HG03558 (cell line): ENCODE measurements at regions not wholly inside any gene's neighbourhood (a gene's known extent, or its start where the extent isn't known, plus 50 kb on each side); places are given as distances from the start of the nearest gene placed in this dataset.

Experiments
- ATAC-seq: cut with Tn5 transposase; IDR thresholded peaks from one replicate; pipeline ENCODE4 v1.9.1; 2021; ENCODE audit warnings: moderate number of reproducible peaks; ENCODE audit not compliant: unreplicated experiment; ENCODE audit errors: extremely low read depth

DNA sequence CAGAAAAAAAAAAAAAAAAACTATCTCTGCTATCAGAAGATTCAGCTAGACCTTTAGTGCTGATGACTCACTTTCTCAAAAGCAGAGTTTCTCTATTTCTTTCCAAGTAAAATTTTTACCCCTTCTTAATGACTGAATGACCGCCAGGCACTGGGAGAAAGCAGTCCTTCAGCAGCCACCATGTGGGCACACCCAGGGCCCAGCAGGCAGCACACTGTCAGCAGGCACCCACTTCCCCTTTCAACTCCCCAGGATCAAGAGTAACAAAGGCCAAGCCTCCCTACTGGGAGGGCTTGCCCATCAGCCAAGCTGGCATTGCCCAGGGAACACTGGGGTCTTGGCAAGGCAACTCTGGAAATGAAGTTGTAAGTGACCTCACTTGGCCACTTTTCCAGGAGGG is 201.9 kb upstream of the MAMLD1 start:
- ATAC-seq: no peak

DNA sequence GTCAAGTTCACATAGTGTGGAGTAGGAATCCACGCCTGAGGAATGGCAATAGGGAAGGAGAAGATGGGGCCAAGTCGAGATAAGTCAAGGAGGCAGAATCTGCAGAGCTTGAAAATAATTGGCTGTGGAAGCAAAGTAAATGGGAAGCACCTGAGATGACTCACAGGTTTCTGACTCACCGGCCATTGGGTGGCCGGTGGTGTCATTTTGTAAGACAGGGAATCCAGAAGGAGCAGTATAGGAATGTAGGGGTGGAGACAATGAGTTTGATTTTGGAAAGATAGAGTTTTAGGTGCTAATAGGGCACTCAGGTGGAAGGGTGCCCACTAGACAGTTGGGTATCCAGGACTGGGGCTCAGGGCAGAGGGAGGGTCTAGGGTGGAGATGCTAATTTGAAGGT is 201.0 kb upstream of the MAMLD1 start:
- ATAC-seq: no peak

DNA sequence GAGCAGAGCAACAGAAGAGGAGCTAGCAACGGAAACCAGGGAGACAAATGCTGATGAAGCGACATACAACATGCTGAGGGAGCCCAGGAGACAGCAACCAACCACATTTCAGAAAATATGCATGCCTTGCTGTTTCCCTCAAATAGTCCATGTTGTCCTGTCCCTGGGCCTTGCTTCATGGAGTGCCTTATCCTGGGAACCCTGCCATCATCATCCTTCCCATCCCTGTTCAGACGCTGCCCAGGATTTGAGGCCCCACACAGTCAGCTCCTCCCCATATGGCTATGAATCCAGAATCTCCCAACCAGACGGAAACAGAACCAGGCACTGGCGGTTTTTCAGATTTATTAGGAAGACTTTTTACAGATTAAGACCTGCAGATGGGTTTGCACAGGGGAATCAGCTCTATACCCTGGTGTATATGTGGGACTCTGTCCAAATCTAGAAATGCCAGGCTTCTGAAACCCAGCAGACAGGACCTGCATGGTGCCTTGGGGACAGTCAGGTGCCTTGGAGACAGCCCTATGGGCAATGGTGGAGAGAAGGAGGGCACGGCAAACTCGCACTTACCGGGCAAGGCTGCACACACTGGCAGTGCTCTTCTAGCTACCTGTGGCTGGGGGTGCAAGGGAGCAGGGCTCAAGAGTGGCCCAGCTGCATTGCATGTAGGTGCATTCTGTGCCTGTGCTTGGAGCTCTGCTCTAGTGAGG is 199.7 kb upstream of the MAMLD1 start:
- no peak for ATAC-seq

DNA sequence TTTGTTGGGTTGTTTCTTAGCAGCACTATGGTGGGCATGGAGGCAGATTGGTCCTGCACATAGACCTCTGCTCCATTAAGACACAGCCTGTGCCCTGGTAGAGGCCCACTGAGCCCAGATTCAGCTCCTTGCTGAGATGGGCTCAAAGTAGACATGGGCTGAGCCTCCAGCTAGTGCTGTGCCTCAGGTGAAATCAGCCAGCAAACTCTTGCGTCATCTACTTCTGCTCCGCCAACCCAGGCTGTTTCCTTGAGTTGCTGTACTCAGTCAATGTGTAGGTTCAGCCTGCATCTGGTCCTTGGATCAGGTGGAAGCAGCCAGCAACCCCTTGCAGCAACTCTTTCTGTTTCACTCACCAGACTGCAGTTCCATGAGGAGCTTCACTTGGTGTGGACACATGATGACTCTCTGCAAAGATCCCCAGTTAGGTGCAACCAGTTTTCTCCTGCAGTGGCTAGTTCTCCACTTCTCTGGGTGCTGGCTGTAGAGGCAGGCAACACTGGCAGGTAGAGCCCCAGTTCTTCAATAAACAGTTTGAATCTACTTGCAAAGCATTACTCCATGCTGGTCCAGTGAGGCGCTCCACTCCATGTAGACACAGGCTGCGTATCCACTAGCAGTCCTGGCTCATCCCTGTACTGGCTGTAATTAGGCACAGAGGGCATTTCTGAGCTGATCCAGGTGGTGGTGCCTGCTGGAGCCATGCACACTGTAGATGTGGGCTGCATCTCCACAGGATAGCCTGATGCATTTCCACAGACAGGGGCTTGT is 199.0 kb upstream of the MAMLD1 start:
- ATAC-seq: no peak

DNA sequence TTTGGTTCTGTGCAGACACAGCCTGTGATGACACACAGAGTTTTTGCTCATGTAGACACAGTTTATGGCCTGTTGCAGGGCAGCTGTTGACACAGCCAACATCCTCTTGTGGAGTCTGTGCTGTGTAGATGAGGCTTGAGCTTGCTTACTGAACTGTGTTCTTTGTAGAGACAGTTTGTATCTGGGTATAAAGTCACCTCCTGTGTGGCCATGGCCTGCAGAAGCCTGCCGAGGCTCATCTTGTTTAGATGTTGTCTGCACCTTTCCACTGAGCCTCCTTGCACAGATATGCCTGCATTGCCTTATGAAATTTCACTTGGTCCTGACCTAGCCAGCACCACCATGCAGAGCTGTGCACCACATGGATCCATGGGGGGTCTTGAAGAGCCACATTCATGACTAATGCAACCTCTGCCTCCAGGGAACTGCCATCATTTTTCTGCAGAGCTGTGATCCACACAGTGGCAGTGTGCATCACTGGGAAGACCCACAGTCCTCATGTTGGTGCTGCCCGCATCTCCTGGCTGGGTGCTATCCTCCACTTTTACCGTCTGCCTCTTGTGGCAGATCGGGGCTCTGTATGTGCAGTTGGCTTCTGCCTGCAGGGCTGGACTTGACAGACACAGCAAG is 198.0 kb upstream of the MAMLD1 start:
- no peak for ATAC-seq

DNA sequence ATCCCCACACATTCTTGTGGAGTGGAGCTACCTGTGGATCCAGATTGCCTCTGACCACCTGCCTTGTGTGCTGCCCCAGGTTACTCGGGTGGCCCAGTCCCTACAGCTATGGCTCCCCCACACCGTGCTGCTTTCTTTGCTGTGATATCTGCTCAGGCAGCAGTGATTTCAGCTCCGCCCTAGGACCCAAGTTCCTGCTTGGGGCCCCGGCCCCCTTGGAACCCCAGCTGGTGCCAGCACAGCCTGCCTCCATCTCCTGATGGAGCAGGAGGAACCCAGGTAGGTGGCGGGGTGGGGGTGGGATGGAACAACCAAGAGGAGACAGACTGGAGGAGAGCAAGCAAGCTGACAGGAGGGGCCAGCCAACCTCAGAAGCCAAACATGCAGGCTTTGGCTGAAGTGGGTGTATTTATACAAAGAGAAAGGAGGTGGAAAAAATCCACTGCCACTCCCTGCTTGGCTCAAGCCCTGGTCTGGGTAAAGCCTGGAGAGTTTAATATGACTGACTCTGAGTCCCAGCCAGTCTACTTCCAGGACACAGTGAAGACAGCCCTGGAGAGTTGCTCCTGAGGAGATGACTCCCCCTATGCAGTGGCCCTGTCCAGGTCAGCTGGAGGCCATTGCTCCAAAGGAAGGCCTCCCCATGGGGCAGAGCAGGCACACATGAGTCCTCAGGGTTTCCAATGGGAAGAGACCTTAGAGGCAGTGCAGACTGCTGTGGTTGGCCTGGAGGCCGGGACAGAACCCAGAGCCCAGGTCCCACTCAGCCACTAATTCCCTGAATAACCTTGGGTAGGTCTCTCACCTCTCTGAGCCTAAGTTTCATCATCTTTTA is 197.1 kb upstream of the MAMLD1 start:
- no peak for ATAC-seq

DNA sequence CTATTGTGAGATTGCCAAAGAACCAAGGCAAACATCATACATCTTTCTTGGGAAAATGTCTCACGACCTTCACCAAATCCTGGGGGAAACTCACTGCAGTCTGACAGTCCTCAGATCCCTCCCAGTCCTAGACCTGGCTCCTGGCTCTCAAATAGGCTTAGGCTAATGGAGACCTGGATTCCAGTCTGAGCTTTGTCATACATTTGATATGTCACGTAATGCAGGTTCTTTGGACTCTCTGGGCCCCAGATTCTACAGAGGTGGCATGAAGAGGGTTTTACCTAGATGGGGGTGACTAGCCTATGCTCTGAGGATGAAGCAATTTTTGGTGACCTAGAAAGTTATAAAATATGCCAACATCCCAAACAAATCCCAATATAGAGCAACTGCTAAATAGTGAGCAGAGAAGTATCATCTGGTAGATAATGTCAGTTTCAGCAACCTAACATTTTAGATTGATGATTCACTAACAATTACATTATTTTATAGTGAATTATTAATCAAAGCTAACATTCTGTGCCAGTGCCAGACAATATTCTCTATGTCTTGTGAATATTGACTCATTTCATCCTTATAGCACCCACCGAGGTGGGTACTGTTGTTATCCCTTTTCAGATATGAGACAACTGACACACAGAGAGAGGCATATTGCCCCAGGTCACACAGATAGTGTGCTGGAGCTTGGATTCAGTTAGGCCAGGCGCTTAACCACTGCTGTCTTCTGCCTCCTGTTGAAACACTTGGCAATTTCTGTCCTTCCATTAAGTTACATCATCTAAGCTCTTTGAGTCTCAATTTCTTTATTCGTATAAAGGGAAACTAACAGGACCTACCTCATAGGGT is 195.4 kb upstream of the MAMLD1 start:
- no peak for ATAC-seq

DNA sequence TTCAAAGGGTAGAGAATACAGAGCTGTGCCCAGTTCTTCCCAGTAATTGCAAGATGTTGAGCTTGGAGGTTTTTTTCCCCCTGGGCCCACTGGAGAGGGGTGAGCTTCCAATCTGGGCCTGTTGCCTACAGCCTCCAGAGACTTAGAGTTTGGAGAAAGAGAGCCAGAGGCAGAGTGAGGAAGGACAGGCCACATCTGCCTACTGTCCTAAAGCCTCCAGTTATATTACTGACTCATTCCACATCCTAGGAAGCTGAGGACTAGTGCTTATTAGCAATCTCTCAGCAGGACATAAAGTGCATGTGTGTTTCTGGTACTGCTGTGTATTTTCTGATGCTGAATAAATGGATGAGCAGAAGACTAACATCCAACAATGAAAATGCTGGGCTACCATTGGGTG is 181.0 kb upstream of the MAMLD1 start:
- ATAC-seq: no peak

DNA sequence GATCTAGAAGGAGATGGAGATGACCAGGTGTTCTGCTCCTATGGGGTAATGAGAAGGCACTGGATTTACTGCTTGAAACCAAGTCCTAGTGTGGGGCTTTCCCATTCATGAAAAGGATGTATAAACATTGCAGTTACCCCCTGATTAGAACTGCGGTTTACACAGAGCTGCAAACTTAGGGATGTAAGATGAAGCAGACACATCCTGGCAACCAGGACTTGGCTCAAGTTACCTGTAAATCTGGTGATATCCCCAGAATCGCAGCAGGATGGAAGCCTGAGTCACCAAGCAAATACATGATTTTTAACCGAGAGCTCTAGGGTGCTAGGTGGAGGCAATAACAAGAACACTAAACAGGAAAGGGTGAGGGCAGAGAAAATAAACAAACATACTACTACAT is 178.6 kb upstream of the MAMLD1 start:
- ATAC-seq: no peak

DNA sequence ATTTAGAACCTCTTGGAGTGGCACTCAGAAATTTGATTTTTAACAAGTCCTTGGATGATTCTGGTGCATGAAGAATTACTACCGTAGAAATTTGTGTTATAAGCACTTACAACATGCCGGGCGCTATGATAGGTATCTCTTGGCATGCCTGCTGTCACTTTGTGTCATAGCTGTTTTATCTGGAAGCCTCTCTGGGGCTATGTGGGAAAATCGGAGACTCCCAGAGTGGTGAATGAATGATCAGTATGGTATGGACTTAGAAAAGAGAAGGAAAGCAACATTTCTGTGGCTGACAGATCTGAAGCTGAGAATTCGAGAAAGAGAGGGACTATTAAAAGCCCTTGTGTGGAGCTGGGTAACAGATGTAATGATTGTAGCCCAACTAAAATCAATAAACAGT is 177.4 kb upstream of the MAMLD1 start:
- no peak for ATAC-seq

DNA sequence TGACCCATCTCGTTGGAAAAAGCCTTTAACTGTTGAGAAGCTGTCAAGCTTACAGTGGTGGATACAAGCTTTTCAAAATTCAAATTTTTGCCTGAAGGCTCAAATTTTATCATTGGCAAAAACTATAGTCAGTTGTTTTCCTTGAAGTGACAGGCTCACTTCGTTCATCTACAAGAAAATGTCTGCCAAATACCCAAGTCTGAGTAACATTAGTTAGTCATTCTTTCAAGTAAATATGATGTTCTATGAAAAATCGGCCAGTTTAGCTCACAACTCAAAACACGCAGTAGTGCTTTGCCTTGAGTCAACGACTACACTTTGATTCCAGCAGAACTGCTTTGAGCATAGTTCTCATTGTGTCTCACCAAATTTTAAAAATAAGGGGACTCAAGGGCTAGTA is 170.3 kb upstream of the MAMLD1 start:
- no peak for ATAC-seq

DNA sequence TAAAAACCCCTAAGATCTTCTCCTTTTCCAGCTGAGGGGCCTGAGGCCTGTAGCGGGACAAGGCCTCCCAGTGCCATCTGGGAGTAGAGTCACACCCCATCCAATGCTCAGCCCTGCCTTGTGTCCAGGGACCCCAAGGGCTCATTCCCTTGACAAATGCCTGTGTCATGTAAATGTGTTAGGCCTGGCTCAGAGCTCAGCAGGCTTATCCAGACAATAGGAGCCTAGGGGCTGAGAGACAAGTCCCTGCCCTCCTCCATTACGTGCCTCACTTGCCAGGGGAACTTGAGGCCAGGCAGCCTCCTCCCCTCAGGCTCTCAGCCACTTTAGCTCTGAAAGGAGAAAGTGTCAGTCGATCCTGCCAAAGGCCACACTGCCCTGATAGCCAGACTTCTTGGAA is 166.8 kb upstream of the MAMLD1 start:
- ATAC-seq: no peak

DNA sequence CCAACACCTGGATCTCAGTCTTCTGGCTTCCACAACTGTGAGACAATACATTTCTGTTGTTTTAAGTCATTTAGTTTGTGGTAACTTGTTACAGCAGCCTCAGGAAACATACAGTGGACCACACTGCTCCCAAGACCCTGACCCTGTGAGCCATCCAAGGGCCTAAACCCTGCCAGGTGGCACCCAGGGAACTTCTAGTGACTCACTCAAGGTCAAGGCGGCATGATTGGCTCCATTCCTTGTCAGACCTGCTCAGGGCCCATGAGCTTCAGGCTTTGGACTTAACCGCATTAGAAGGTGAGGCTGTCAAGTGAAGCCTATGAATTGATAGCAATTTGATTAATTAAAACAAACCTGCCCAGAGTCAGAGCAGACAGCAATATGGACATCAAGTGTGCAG is 165.7 kb upstream of the MAMLD1 start:
- ATAC-seq: no peak

DNA sequence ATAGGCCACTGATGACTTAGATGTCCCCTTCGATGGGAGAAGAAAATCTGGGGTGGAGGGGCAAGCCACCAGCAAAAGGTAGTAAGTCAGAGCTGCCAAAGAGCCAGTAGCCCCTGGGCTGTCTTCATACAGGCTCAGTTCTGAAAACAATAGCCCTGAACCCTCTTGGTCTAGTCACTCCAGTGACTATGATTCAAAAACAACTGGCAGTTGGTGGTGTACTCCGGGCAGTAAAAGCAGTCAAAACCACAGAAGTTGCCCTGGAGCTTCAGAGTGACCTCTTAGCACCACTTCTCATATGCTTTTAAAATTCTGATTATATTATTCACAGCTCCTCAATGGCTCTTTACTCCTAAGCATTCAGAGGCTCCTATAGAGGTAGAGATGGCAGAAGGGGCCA is 164.3 kb upstream of the MAMLD1 start:
- ATAC-seq: no peak

DNA sequence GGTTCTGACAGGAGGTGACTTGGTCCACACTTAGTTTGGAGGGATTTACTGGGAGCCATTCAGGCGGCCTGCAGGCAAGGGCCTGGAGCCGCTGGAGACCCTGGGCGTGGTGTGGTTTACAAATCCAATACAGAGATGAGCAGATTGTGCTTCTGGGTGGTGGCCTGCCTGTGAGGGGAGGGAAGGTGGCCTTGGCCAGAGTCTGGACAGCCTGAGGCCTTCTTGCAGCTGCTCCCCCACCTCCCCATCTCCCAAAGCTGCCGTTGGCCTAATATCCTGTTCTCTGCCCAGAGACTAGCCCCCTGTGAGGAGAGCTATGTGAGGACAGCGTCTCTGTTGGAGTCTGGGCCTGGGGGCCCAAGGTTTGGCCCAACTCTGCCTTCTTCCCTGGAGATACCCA is 163.9 kb upstream of the MAMLD1 start:
- ATAC-seq: no peak

DNA sequence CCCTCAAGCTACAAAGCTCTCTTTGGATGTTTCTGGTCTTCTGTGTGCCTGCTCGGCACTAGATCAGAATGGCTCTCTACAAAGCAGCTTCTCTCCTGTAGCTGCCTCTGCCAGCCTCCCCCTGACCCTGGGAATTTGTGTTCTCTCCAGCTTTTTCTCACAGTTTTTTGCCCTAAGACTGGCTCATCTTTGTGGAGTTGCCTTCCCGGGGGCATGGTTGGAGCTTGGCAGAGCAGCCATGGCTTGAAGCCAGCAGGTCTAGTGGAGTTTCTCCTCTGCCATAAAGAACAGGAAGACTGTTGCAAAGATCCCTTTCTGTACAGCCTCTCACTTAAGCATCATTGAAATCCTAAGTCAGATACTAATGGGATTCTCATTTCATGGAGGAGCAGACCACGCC is 163.3 kb upstream of the MAMLD1 start:
- ATAC-seq: no peak

DNA sequence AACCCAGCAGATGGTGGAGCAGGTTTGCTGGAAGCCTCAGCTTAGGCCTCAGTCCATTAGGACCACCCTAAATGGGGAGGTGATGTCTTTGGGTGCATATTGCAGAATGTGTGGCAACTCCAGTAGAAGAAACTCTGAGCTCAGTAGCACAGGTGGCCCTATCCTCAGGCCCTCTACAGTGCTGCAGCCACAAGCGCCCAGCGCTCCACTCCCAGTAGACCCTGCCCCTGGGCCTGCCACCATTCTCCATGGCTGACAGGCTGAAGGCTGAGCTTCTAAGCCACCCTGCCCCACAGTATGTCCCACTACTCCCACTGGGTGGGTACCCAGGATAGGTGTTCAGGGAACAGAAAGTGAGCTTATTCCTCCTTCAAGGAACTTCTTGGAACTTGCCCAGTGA is 162.8 kb upstream of the MAMLD1 start:
- no peak for ATAC-seq

DNA sequence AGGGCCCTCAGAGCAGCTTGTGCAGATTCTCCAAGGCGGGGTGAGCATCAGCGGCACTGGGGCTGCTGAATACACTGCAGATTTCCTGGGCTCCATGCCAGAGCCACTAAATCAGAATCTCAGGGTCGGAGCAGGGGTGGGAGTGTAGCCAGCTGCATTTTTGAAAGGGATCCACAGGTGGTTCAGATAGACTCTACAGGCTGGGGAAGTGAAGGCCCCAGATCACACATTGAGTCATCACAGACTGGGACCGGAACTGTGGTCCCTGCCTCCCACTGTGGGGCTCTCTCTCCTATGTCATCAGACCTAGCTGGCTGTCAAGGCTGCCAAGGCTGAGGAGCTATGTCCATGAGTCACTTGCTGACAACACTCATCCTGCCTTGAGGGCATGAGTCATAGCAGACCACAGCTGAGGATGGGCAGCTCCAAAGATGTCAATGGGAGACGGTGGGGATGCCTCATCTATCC is 162.3 kb upstream of the MAMLD1 start:
- ATAC-seq: peak; percentile 97

DNA sequence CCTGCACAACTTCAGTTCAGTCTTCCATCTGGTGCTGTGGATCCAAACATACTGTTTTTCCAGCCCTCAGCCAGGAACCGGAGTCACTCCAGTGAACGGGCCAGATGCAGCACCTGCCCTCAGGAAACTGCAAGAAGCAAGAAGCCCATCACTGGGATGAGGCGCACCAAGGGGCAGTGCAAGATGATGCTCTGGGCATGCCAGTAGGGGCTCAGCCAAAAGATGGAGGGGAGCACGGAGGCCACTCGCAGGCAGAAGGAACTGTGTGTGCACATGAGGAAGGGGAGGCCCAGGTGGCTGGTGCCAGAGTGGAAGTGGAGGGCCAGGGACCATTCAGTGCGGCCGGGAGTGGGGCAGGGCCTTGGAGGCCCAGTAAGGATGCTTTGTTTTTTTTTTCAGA is 161.7 kb upstream of the MAMLD1 start:
- ATAC-seq: no peak

DNA sequence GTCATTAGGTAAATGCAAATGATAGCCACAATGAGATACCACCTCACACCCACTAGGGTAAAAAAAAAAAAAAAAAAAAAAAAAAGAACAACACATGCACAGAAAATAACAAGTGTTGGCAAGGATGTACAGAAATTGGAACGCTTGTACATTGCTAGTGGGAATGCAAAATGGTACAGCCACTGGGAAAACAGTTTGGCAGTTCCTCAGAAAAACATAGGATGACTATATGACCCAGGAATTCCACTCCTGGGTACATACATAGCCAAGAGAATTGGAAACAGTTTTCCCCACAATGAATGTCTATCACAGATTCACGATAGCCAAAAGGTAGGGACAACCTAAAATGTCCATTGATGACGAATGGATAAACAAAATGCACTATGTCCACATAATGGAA is 161.3 kb upstream of the MAMLD1 start:
- no peak for ATAC-seq
